ENCODE measurements at regions not wholly inside any gene's neighbourhood (a gene's known extent, or its start where the extent isn't known, plus 50 kb on each side); places are given as distances from the start of the nearest gene placed in this dataset.

DNA sequence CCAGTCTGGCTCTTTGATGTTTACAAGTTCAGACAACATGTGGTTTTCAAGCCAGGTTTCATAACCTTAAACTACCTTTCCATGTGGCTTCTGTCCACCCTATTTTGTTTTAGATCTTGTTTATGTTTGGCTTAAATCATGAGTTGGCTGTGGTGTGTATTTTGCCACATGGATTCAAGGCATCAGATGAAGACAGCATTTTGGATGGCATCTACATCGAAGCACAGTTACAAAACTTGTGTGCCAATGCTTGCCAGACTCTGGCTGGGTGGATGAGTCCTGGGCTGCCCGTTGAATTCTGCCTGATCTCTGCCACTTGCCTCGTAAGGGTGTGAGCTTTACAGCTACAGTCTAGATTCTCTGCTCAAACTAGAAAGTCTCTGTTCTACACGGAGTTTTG, 335.3 kb downstream of the MYCN start:
- TF ChIP-seq, protein P1, sequence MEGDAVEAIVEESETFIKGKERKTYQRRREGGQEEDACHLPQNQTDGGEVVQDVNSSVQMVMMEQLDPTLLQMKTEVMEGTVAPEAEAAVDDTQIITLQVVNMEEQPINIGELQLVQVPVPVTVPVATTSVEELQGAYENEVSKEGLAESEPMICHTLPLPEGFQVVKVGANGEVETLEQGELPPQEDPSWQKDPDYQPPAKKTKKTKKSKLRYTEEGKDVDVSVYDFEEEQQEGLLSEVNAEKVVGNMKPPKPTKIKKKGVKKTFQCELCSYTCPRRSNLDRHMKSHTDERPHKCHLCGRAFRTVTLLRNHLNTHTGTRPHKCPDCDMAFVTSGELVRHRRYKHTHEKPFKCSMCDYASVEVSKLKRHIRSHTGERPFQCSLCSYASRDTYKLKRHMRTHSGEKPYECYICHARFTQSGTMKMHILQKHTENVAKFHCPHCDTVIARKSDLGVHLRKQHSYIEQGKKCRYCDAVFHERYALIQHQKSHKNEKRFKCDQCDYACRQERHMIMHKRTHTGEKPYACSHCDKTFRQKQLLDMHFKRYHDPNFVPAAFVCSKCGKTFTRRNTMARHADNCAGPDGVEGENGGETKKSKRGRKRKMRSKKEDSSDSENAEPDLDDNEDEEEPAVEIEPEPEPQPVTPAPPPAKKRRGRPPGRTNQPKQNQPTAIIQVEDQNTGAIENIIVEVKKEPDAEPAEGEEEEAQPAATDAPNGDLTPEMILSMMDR (IDR thresholded peaks at IDR 0.05) = no peak
- no peak for TF ChIP-seq POLR2A (IDR thresholded peaks at IDR 0.05)
